CD4-positive, alpha-beta T cell (primary cell): ENCODE measurements at regions not wholly inside any gene's neighbourhood (a gene's known extent, or its start where the extent isn't known, plus 50 kb on each side); places are given as distances from the start of the nearest gene placed in this dataset.

Experiments
- ATAC-seq: fragments of 200-7000 bp; cut with Tn5 transposase; one replicate; pipeline ENCODE4 v1.10.0; 2022; ENCODE audit warnings: mild to moderate bottlenecking; ENCODE audit not compliant: poor library complexity
- CTCF ChIA-PET: fragments of 350-600 bp; sonication (Branson Sonifier 250); formaldehyde crosslinking; loops from one replicate; lab custom pipeline; 2021; ENCODE audit warnings: antibody characterized with exemption, inconsistent platforms; lab: Charles Lee
- POLR2A ChIA-PET: fragments of 350-600 bp; sonication (Branson Sonifier 250); formaldehyde crosslinking; loops from one replicate; lab custom pipeline; 2021; ENCODE audit warnings: antibody characterized with exemption, inconsistent platforms; lab: Charles Lee
- DNase-seq, 14 experiments: peaks; one replicate each; pipeline ENCODE4 v3.0.0-alpha.2; 2013 to 2020; ENCODE audit warnings: mixed read lengths in 2 of 14
- H3K27ac ChIP-seq, 2 donors: one replicate each; pipeline versions ENCODE4 v1.5.1 to v1.7.0; 2013; ENCODE audit warnings: low read length in 2 of 2, low read depth in 1 of 2, mild to moderate bottlenecking in 1 of 2
- H3K27me3 ChIP-seq, 2 experiments: 1 replicate in 1 of 2; 2 replicates in 1 of 2; pipeline versions ENCODE4 v1.6.1 to v1.7.0; 2013; ENCODE audit warnings: low read length in 2 of 2, control low read depth in 1 of 2, mild to moderate bottlenecking in 1 of 2, moderate library complexity in 1 of 2; ENCODE audit not compliant: insufficient read depth in 2 of 2, control insufficient read depth in 1 of 2
- H3K36me3 ChIP-seq: one replicate; pipeline ENCODE4 v1.6.1; 2013; ENCODE audit warnings: low read length, control low read depth; ENCODE audit not compliant: insufficient read depth
- H3K4me1 ChIP-seq: one replicate; pipeline ENCODE4 v1.6.1; 2013; ENCODE audit warnings: low read length, control low read depth; ENCODE audit not compliant: insufficient read depth
- H3K4me3 ChIP-seq: one replicate; pipeline ENCODE4 v1.5.1; 2013; ENCODE audit warnings: mild to moderate bottlenecking, low read length, moderate library complexity
- H3K9me3 ChIP-seq, 2 experiments: 1 replicate in 1 of 2; 2 replicates in 1 of 2; pipeline versions ENCODE4 v1.6.1 to v1.7.0; 2013; ENCODE audit warnings: low read length in 2 of 2, mild to moderate bottlenecking in 2 of 2, control low read depth in 1 of 2, moderate library complexity in 1 of 2; ENCODE audit not compliant: control insufficient read depth in 1 of 2, insufficient read depth in 1 of 2
- H3K27ac Mint-ChIP-seq: one replicate; pipeline ENCODE4 v1.8.0; 2020; ENCODE audit warnings: mixed read lengths
- H3K27me3 Mint-ChIP-seq: one replicate; pipeline ENCODE4 v1.8.0; 2021; ENCODE audit warnings: mixed read lengths
- H3K36me3 Mint-ChIP-seq: one replicate; pipeline ENCODE4 v1.8.0; 2021; ENCODE audit warnings: low read depth, mixed read lengths
- H3K4me1 Mint-ChIP-seq: one replicate; pipeline ENCODE4 v1.8.0; 2021; ENCODE audit warnings: low read depth, mixed read lengths
- H3K4me3 Mint-ChIP-seq: one replicate; pipeline ENCODE4 v1.8.0; 2020; ENCODE audit warnings: mild to moderate bottlenecking, mixed read lengths
- H3K9me3 Mint-ChIP-seq: one replicate; pipeline ENCODE4 v1.8.0; 2020; ENCODE audit warnings: mixed read lengths
- CTCF ChIP-seq: fragments of 200-600 bp; IDR thresholded peaks from one replicate; pipeline ENCODE4 v1.8.0; 2022; ENCODE audit warnings: antibody characterized with exemption, mild to moderate bottlenecking
- intact Hi-C, 2 experiments: fragments of 100-400 bp; cut with DNase I in 1 of 2; cut with micrococcal nuclease in 1 of 2; formaldehyde crosslinking; loops; one replicate each; pipeline versions ENCODE4 v1.15.1 to v1.9.0; 2023 to 2025; cut with DNase I, micrococcal nuclease

DNA sequence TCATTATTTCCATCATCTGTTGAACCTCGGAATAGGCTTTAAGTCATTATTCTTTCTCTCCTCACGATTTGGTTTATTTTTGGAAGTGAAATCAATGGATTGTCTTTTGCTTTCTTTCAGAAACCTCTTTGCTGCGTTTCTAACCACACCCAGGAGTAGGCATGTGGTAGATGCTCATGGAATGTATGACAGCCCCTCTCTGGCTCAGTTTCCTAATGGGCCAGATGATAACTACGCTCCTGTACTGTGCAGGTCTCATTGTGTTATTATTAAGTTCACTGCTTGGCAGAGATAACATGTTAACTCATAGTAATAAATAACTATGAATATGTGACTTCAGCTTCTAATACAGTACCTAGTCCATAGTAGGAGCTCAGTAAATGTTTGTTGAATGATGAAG is 175.5 kb upstream of the KLF4 start:
- H3K4me3 ChIP-seq = no peak overlapping the region
- ChIA-PET POLR2A (no interaction called here), CTCF (no interaction called here)
- no peak for ATAC-seq
- no peaks in the 10 kb centered on the region for H3K27me3 ChIP-seq
- no peaks in the 10 kb centered on the region for H3K4me1 ChIP-seq
- no peak for DNase-seq
- no peaks in the 10 kb centered on the region for H3K9me3 Mint-ChIP-seq
- no peaks in the 10 kb centered on the region for H3K36me3 Mint-ChIP-seq
- H3K4me1 Mint-ChIP-seq = no peaks in the 10 kb centered on the region
- no peak overlapping the region for H3K27ac Mint-ChIP-seq
- TF ChIP-seq CTCF = no peak
- no peak overlapping the region for H3K27ac ChIP-seq
- intact Hi-C loops = no loop called here
- no peaks in the 10 kb centered on the region for H3K9me3 ChIP-seq
- no peaks in the 10 kb centered on the region for H3K36me3 ChIP-seq
- H3K27me3 Mint-ChIP-seq = no peaks in the 10 kb centered on the region
- no peak overlapping the region for H3K4me3 Mint-ChIP-seq

GRCh38 chr9:107660976-107661375 is 171.4 kb upstream of the KLF4 start:
- H3K9me3 Mint-ChIP-seq = peaks cover 6% of the 10 kb centered on the region
- H3K27me3 Mint-ChIP-seq = peaks cover 4% of the 10 kb centered on the region
- Histone ChIP-seq H3K4me3 (no peak overlapping the region), H3K27me3 (no peaks in the 10 kb centered on the region), H3K27ac (no peak overlapping the region), H3K4me1 (no peaks in the 10 kb centered on the region), H3K9me3 (no peaks in the 10 kb centered on the region), H3K36me3 (no peaks in the 10 kb centered on the region)
- CTCF ChIA-PET = no interaction called here
- no peak overlapping the region for H3K4me3 Mint-ChIP-seq
- TF ChIP-seq CTCF = no peak
- no peak for DNase-seq
- no peak overlapping the region for H3K27ac Mint-ChIP-seq
- intact Hi-C loops = no loop called here
- POLR2A ChIA-PET = no interaction called here
- ATAC-seq = no peak
- no peaks in the 10 kb centered on the region for H3K36me3 Mint-ChIP-seq
- H3K4me1 Mint-ChIP-seq = no peaks in the 10 kb centered on the region

- Histone ChIP-seq H3K36me3 (no peaks in the 10 kb centered on the region), H3K9me3 (peaks cover 0 to 4% of the 10 kb centered on the region in 2 experiments), H3K27me3 (no peaks in the 10 kb centered on the region), H3K4me1 (no peaks in the 10 kb centered on the region), H3K27ac (no peak overlapping the region), H3K4me3 (no peak overlapping the region)
- Mint-ChIP-seq H3K27me3 (peaks cover 4% of the 10 kb centered on the region), H3K27ac (no peak overlapping the region), H3K4me3 (no peak overlapping the region), H3K9me3 (peaks cover 6% of the 10 kb centered on the region), H3K36me3 (no peaks in the 10 kb centered on the region), H3K4me1 (no peaks in the 10 kb centered on the region)
- ATAC-seq = no peak
- intact Hi-C loops = no loop called here
- DNase-seq = no peak
- ChIA-PET POLR2A (no interaction called here), CTCF (no interaction called here)
- no peak for TF ChIP-seq CTCF
Observed at GRCh38 chr9:107653263-107653821, 163.8 kb upstream of the KLF4 start.
